H1 (cell line): ENCODE measurements at regions not wholly inside any gene's neighbourhood (a gene's known extent, or its start where the extent isn't known, plus 50 kb on each side); places are given as distances from the start of the nearest gene placed in this dataset.

Source experiments
- CTCF ChIA-PET: fragments of 300-600 bp; sonication (Branson Sonifier 250); formaldehyde crosslinking; loops from one replicate; lab custom pipeline; 2021; ENCODE audit not compliant: partially characterized antibody; lab: Charles Lee
- POLR2A ChIA-PET: fragments of 300-600 bp; sonication (Branson Sonifier 250); formaldehyde crosslinking; loops from one replicate; lab custom pipeline; 2021; ENCODE audit warnings: inconsistent platforms; ENCODE audit not compliant: partially characterized antibody; lab: Charles Lee
- DNase-seq, 2 experiments: peaks; one replicate each; pipeline versions ENCODE4 v3.0.0 to v3.0.0-alpha.2; 2010 to 2022; ENCODE audit warnings: low spot score in 2 of 2, low read depth in 1 of 2, mixed read lengths in 1 of 2
- FAIRE-seq: peaks from 2 replicates; lab custom pipeline; 2011; peaks lifted over from hg19 to GRCh38; lab: Jason Lieb, UNC
- H2AFZ ChIP-seq: 2 replicates; pipeline ENCODE4 v1.8.1; 2012; ENCODE audit warnings: low read length, inconsistent platforms
- H2AK5ac ChIP-seq: 2 replicates; pipeline ENCODE4 v1.6.1; 2013; ENCODE audit warnings: low read depth, low read length
- H2BK120ac ChIP-seq: replicated peaks from 2 replicates; pipeline ENCODE3; 2013; ENCODE audit warnings: low read depth, low read length, inconsistent platforms
- H2BK12ac ChIP-seq: 2 replicates; pipeline ENCODE4 v1.6.1; 2013; ENCODE audit warnings: low read depth, low read length
- H2BK15ac ChIP-seq: 2 replicates; pipeline ENCODE4 v1.6.1; 2013; ENCODE audit warnings: low read length
- H2BK20ac ChIP-seq: 2 replicates; pipeline ENCODE4 v1.6.1; 2013; ENCODE audit warnings: low read length
- H2BK5ac ChIP-seq: 2 replicates; pipeline ENCODE4 v1.6.1; 2013; ENCODE audit warnings: low read depth, low read length
- H3K14ac ChIP-seq: 2 replicates; pipeline ENCODE4 v1.6.1; 2013; ENCODE audit warnings: inconsistent platforms; ENCODE audit not compliant: insufficient read length
- H3K18ac ChIP-seq: 2 replicates; pipeline ENCODE4 v1.6.1; 2013; ENCODE audit warnings: low read length; ENCODE audit errors: extremely low read depth
- H3K23ac ChIP-seq: 2 replicates; pipeline ENCODE4 v1.6.1; 2013; ENCODE audit warnings: inconsistent platforms; ENCODE audit not compliant: insufficient read length
- H3K23me2 ChIP-seq: 2 replicates; pipeline ENCODE4 v1.6.1; 2013; ENCODE audit warnings: low read depth, low read length
- H3K27ac ChIP-seq: 2 replicates; pipeline ENCODE4 v1.6.1; 2011; ENCODE audit warnings: low read depth, low read length, inconsistent platforms
- H3K27me3 ChIP-seq, 4 experiments: replicated peaks in 1 of 4; 1 replicate in 1 of 4; 2 replicates in 3 of 4; pipeline versions ENCODE4 v1.6.1 to v1.8.1; 2011 to 2013; ENCODE audit warnings: low read length in 3 of 4, mild to moderate bottlenecking in 3 of 4, inconsistent platforms in 2 of 4, mixed read lengths in 2 of 4, moderate library complexity in 1 of 4; ENCODE audit not compliant: control insufficient read depth in 3 of 4, insufficient read depth in 3 of 4; ENCODE audit errors: extremely low read depth in 1 of 4
- H3K36me3 ChIP-seq, 4 experiments: 2 replicates each; pipeline versions ENCODE4 v1.6.1 to v1.8.1; 2011 to 2013; ENCODE audit warnings: mild to moderate bottlenecking in 4 of 4, low read length in 3 of 4, moderate library complexity in 2 of 4, control low read depth in 1 of 4, inconsistent platforms in 1 of 4; ENCODE audit not compliant: insufficient read depth in 4 of 4, control insufficient read depth in 2 of 4
- H3K4ac ChIP-seq: replicated peaks from 2 replicates; pipeline ENCODE3; 2013; ENCODE audit warnings: low read length, low read depth, mixed read lengths, inconsistent platforms; ENCODE audit not compliant: insufficient read length
- H3K4me1 ChIP-seq, 4 experiments: replicated peaks in 1 of 4; 1 replicate in 1 of 4; 2 replicates in 3 of 4; pipeline versions ENCODE4 v1.6.1 to v1.8.1; 2011 to 2013; ENCODE audit warnings: low read length in 3 of 4, inconsistent platforms in 2 of 4, mixed read lengths in 1 of 4; ENCODE audit not compliant: insufficient read depth in 4 of 4, control insufficient read depth in 3 of 4
- H3K4me2 ChIP-seq, 2 experiments: 2 replicates each; pipeline versions ENCODE4 v1.6.1 to v1.8.1; 2011 to 2013; ENCODE audit warnings: low read depth in 2 of 2, low read length in 2 of 2, control low read depth in 1 of 2, inconsistent platforms in 1 of 2, mild to moderate bottlenecking in 1 of 2; ENCODE audit not compliant: insufficient read depth in 1 of 2
- H3K4me3 ChIP-seq, 4 experiments: fragments of 200-600, 300-600 bp in 1 of 4; sonication (generic), shearing (Covaris generic), sonication (Bioruptor Twin) in 1 of 4; 2 replicates each; pipeline versions ENCODE4 v1.5.1 to v1.8.1; 2011 to 2016; ENCODE audit warnings: low read length in 4 of 4, low read depth in 3 of 4, control low read depth in 2 of 4, inconsistent platforms in 2 of 4, mild to moderate bottlenecking in 2 of 4, mixed read lengths in 1 of 4, moderate library complexity in 1 of 4; ENCODE audit not compliant: insufficient read depth in 2 of 4; ENCODE audit errors: extremely low read depth in 1 of 4
- H3K56ac ChIP-seq: replicated peaks from 2 replicates; pipeline ENCODE3; 2013; ENCODE audit warnings: low read depth, mild to moderate bottlenecking, mixed read lengths, low read length, inconsistent platforms; ENCODE audit not compliant: insufficient read length
- H3K79me1 ChIP-seq: 2 replicates; pipeline ENCODE4 v1.6.1; 2013; ENCODE audit warnings: low read depth, low read length, control low read depth
- H3K79me2 ChIP-seq, 2 experiments: 2 replicates each; pipeline versions ENCODE4 v1.6.1 to v1.8.1; 2012 to 2013; ENCODE audit warnings: low read length in 2 of 2, mild to moderate bottlenecking in 2 of 2, inconsistent platforms in 1 of 2; ENCODE audit not compliant: insufficient read depth in 2 of 2, control insufficient read depth in 1 of 2
- H3K9ac ChIP-seq, 4 experiments: replicated peaks in 1 of 4; 1 replicate in 1 of 4; 2 replicates in 3 of 4; pipeline versions ENCODE4 v1.6.1 to v1.8.1; 2011 to 2013; ENCODE audit warnings: low read depth in 3 of 4, low read length in 3 of 4, control low read depth in 2 of 4, mild to moderate bottlenecking in 2 of 4, moderate library complexity in 2 of 4, inconsistent platforms in 1 of 4; ENCODE audit errors: extremely low read depth in 1 of 4
- H3K9me3 ChIP-seq, 2 experiments: 2 replicates each; pipeline versions ENCODE4 v1.6.1 to v1.8.1; 2012 to 2013; ENCODE audit warnings: mild to moderate bottlenecking in 2 of 2, moderate library complexity in 2 of 2, control low read depth in 1 of 2, inconsistent platforms in 1 of 2, low read depth in 1 of 2, low read length in 1 of 2, mixed read lengths in 1 of 2; ENCODE audit not compliant: insufficient read depth in 2 of 2
- H4K20me1 ChIP-seq, 2 experiments: replicated peaks in 1 of 2; 2 replicates each; pipeline versions ENCODE3 to v1.8.1; 2011 to 2013; ENCODE audit warnings: inconsistent platforms in 2 of 2, low read length in 2 of 2, mild to moderate bottlenecking in 1 of 2; ENCODE audit not compliant: insufficient read depth in 2 of 2, control insufficient read depth in 1 of 2
- H4K5ac ChIP-seq: 2 replicates; pipeline ENCODE4 v1.6.1; 2013; ENCODE audit warnings: low read length, low read depth, mixed read lengths, inconsistent platforms; ENCODE audit not compliant: insufficient read length
- H4K8ac ChIP-seq: 2 replicates; pipeline ENCODE4 v1.8.0; 2013; ENCODE audit warnings: mild to moderate bottlenecking, moderate library complexity, low read length, inconsistent platforms; ENCODE audit not compliant: insufficient read depth; ENCODE audit errors: extremely low read depth
- H4K91ac ChIP-seq: replicated peaks from 2 replicates; pipeline ENCODE3; 2013; ENCODE audit warnings: low read length, mixed read lengths, inconsistent platforms; ENCODE audit not compliant: insufficient read length
- CREB1 ChIP-seq: IDR thresholded peaks from 2 replicates; pipeline ENCODE4 v1.6.1; 2012; ENCODE audit warnings: inconsistent platforms
- GABPA ChIP-seq: IDR thresholded peaks from 2 replicates; pipeline ENCODE4 v1.6.1; 2011; ENCODE audit warnings: mild to moderate bottlenecking, low read length, moderate library complexity, borderline replicate concordance; ENCODE audit not compliant: insufficient read depth
- KDM4A ChIP-seq: IDR thresholded peaks from one replicate; pipeline ENCODE4 v1.7.1; 2012; ENCODE audit warnings: low read depth, mild to moderate bottlenecking, moderate library complexity, low read length, inconsistent platforms; ENCODE audit not compliant: severe bottlenecking
- RBBP5 ChIP-seq: IDR thresholded peaks from 2 replicates; pipeline ENCODE4 v1.7.1; 2012; ENCODE audit warnings: low read depth, mild to moderate bottlenecking, inconsistent platforms, low read length, moderate library complexity, borderline replicate concordance
- RFX5 ChIP-seq: IDR thresholded peaks from 2 replicates; pipeline ENCODE4 v1.6.1; 2011; ENCODE audit warnings: low read depth, low read length, improper control_type of control experiment, borderline replicate concordance
- SIN3A ChIP-seq, 2 experiments: IDR thresholded peaks in 1 of 2; conservative IDR thresholded peaks in 1 of 2; 2 replicates each; pipeline ENCODE4 v1.6.1; 2011 to 2012; ENCODE audit warnings: low read length in 2 of 2, improper control_type of control experiment in 1 of 2, low read depth in 1 of 2, mild to moderate bottlenecking in 1 of 2
- SP2 ChIP-seq: IDR thresholded peaks from 2 replicates; pipeline ENCODE4 v1.6.1; 2012; ENCODE audit warnings: mild to moderate bottlenecking, low read length, inconsistent platforms
- TAF7 ChIP-seq: optimal IDR thresholded peaks from 2 replicates; pipeline ENCODE3; 2011; ENCODE audit warnings: low read depth, mild to moderate bottlenecking, inconsistent platforms, low read length, moderate library complexity, borderline replicate concordance
- YY1 ChIP-seq: IDR thresholded peaks from 2 replicates; pipeline ENCODE4 v1.6.1; 2011; ENCODE audit warnings: low read depth, mild to moderate bottlenecking, low read length
- TF ChIP-seq, protein P1 (sequence below): IDR thresholded peaks from 2 replicates; pipeline ENCODE4 v1.6.1; 2012; ENCODE audit warnings: low read length, inconsistent platforms
- TF ChIP-seq, protein P2 (sequence below), 3 experiments: IDR thresholded peaks; 1 replicate in 2 of 3; 2 replicates in 1 of 3; pipeline versions ENCODE4 v1.5.1 to v1.6.1; 2011; ENCODE audit warnings: low read length in 3 of 3, mild to moderate bottlenecking in 3 of 3, inconsistent platforms in 2 of 3, low read depth in 1 of 3, moderate library complexity in 1 of 3; ENCODE audit not compliant: insufficient read depth in 1 of 3; ENCODE audit errors: control extremely low read depth in 1 of 3

DNA sequence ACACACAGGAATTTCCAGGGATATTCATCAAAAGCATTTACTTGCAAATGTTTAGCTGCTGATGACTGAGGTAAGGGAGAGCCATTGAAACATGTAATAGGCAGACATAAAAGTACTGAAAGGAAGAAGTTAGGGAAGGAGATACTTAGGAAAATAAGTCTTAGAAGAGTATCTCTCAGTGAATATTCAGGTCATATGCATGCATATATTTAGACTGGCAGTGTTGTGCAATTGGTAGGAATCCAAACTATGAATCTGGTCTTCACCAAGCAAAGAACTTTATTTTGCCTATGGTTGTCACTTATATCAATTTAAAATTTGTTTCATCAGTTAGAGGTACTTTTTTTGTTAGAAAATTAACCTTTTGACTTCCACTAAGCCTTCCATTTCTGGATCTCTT, 1490.7 kb downstream of the SUCLG1 start:
- no peaks in the 10 kb centered on the region for H3K79me1 ChIP-seq
- H3K4me3 ChIP-seq: no peak overlapping the region
- H3K4me2 ChIP-seq: no peak overlapping the region
- no peaks in the 10 kb centered on the region for H3K79me2 ChIP-seq
- H2BK20ac ChIP-seq: no peak overlapping the region
- H3K9ac ChIP-seq: no peak overlapping the region
- H3K27ac ChIP-seq: no peak overlapping the region
- no peak overlapping the region for H4K5ac ChIP-seq
- no peak overlapping the region for H2BK120ac ChIP-seq
- H3K36me3 ChIP-seq: no peaks in the 10 kb centered on the region; a peak in 1 of 8 replicates
- H2BK5ac ChIP-seq: no peak overlapping the region
- no peaks in the 10 kb centered on the region for H4K20me1 ChIP-seq
- no peak overlapping the region for H3K18ac ChIP-seq
- no peak overlapping the region for H3K14ac ChIP-seq
- peaks cover 0 to 4% of the 10 kb centered on the region in 2 experiments; a peak in 1 of 4 replicates for H3K9me3 ChIP-seq
- DNase-seq (no peak), FAIRE-seq (no peak)
- no peak overlapping the region for H3K56ac ChIP-seq
- no peak overlapping the region for H3K4ac ChIP-seq
- H4K91ac ChIP-seq: no peak overlapping the region
- H4K8ac ChIP-seq: no peak overlapping the region
- no peak overlapping the region for H2AFZ ChIP-seq
- H3K27me3 ChIP-seq: no peaks in the 10 kb centered on the region
- no peak overlapping the region for H2BK12ac ChIP-seq
- CTCF ChIA-PET: no interaction called here
- no peak overlapping the region for H3K23ac ChIP-seq
- no peaks in the 10 kb centered on the region for H3K4me1 ChIP-seq
- POLR2A ChIA-PET: no interaction called here
- H3K23me2 ChIP-seq: no peaks in the 10 kb centered on the region; the same call in 1 of the 2 replicates
- H2AK5ac ChIP-seq: no peak overlapping the region
- no peak overlapping the region for H2BK15ac ChIP-seq
- TF ChIP-seq RFX5: no peak
- no peak for TF ChIP-seq GABPA
- no peak for TF ChIP-seq YY1
- no peak for TF ChIP-seq CREB1
- TF ChIP-seq TAF7: no peak
- TF ChIP-seq KDM4A: no peak
- TF ChIP-seq SP2: no peak
- TF ChIP-seq, protein P1, sequence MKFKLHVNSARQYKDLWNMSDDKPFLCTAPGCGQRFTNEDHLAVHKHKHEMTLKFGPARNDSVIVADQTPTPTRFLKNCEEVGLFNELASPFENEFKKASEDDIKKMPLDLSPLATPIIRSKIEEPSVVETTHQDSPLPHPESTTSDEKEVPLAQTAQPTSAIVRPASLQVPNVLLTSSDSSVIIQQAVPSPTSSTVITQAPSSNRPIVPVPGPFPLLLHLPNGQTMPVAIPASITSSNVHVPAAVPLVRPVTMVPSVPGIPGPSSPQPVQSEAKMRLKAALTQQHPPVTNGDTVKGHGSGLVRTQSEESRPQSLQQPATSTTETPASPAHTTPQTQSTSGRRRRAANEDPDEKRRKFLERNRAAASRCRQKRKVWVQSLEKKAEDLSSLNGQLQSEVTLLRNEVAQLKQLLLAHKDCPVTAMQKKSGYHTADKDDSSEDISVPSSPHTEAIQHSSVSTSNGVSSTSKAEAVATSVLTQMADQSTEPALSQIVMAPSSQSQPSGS: no peak
- TF ChIP-seq SIN3A (conservative IDR thresholded peaks at IDR 0.05 in 1 of 2, IDR thresholded peaks at IDR 0.05 in 1 of 2; ENCODE audit: low read depth in 1 of 2, low read length in 2 of 2): no peak
- TF ChIP-seq RBBP5: no peak
- TF ChIP-seq, protein P2, sequence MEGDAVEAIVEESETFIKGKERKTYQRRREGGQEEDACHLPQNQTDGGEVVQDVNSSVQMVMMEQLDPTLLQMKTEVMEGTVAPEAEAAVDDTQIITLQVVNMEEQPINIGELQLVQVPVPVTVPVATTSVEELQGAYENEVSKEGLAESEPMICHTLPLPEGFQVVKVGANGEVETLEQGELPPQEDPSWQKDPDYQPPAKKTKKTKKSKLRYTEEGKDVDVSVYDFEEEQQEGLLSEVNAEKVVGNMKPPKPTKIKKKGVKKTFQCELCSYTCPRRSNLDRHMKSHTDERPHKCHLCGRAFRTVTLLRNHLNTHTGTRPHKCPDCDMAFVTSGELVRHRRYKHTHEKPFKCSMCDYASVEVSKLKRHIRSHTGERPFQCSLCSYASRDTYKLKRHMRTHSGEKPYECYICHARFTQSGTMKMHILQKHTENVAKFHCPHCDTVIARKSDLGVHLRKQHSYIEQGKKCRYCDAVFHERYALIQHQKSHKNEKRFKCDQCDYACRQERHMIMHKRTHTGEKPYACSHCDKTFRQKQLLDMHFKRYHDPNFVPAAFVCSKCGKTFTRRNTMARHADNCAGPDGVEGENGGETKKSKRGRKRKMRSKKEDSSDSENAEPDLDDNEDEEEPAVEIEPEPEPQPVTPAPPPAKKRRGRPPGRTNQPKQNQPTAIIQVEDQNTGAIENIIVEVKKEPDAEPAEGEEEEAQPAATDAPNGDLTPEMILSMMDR (IDR thresholded peaks at IDR 0.05; ENCODE audit: control extremely low read depth in 1 of 3, insufficient read depth in 1 of 3, low read depth in 1 of 3, low read length in 3 of 3): no peak
